ENCODE measurements at regions not wholly inside any gene's neighbourhood (a gene's known extent, or its start where the extent isn't known, plus 50 kb on each side); places are given as distances from the start of the nearest gene placed in this dataset.

DNA sequence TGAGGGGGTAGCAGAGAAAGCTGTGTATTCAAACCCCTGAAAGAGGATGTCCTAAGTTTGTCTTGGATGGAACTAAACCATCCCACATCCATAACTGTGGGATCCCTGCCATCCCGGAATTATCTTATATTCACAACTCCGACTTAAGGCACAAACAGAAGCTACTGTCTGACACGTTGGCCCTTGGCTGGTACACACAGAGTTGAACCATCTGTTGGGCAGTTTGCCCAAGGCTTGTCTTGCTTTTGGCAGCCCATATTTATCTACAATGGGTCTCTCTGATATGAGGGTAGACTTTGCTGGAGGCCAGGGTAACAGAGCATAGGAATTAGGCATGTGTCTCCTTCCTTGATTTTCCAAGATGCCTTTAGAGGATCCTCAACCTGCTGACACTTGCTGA lies 116.6 kb upstream of the PROKR2 start (continued):
- no peak for TF ChIP-seq USF1 (IDR thresholded peaks at IDR 0.05; ENCODE audit: borderline replicate concordance, low read depth)
- TF ChIP-seq GABPA (IDR thresholded peaks at IDR 0.05; ENCODE audit: low read depth) = no peak
- TF ChIP-seq, protein P1, sequence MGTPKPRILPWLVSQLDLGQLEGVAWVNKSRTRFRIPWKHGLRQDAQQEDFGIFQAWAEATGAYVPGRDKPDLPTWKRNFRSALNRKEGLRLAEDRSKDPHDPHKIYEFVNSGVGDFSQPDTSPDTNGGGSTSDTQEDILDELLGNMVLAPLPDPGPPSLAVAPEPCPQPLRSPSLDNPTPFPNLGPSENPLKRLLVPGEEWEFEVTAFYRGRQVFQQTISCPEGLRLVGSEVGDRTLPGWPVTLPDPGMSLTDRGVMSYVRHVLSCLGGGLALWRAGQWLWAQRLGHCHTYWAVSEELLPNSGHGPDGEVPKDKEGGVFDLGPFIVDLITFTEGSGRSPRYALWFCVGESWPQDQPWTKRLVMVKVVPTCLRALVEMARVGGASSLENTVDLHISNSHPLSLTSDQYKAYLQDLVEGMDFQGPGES (IDR thresholded peaks at IDR 0.05; ENCODE audit: low read depth, low read length) = no peak

- H3K9me3 ChIP-seq = no peaks in the 10 kb centered on the region
- no peaks in the 10 kb centered on the region for H4K20me1 ChIP-seq (ENCODE audit: insufficient read depth)
- H3K36me3 ChIP-seq (replicated peaks in 1 of 2; ENCODE audit: control insufficient read depth in 1 of 2, insufficient read depth in 2 of 2, low read length in 1 of 2) = no peaks in the 10 kb centered on the region
- H3K27ac ChIP-seq (ENCODE audit: low read depth in 2 of 2, low read length in 1 of 2) = no peak overlapping the region
- WGBS (ENCODE audit: low lambda C conversion rate) = 61% methylated on average over 12 of the region's 15 CpGs
- no peaks in the 10 kb centered on the region for H3K27me3 ChIP-seq (ENCODE audit: insufficient read depth)
- CTCF ChIA-PET = interaction anchor here (1.3 to 7.3 kb wide), 4 partner anchors 9 to 227 kb away, joined by 3 to 38 read pairs (median 6); no protein-coding TSS in a partner anchor
- H3K9ac ChIP-seq = no peak overlapping the region
- H3K4me2 ChIP-seq = no peak overlapping the region
- H3F3A ChIP-seq (replicated peaks; ENCODE audit: insufficient read depth) = no peaks in the 10 kb centered on the region
- H3K4me3 ChIP-seq (ENCODE audit: low read depth in 2 of 2, low read length in 1 of 2) = no peak overlapping the region
- no peak overlapping the region for H2AFZ ChIP-seq (ENCODE audit: low read depth)
- H3K79me2 ChIP-seq (ENCODE audit: insufficient read depth) = no peaks in the 10 kb centered on the region
- no peaks in the 10 kb centered on the region for H3K9me2 ChIP-seq
- no peak for DNase-seq
- POLR2A ChIA-PET = no interaction called here
- H3K4me1 ChIP-seq (ENCODE audit: control insufficient read depth in 1 of 2, insufficient read depth in 2 of 2, low read depth in 1 of 2, low read length in 1 of 2) = peaks cover 0 to 6% of the 10 kb centered on the region in 2 experiments; a peak in 1 of 4 replicates
- TF ChIP-seq NRF1 (IDR thresholded peaks at IDR 0.05; ENCODE audit: low read depth, low read length) = no peak
- TF ChIP-seq YY1 (IDR thresholded peaks at IDR 0.05; ENCODE audit: low read depth) = no peak
- no peak for TF ChIP-seq SIN3A (IDR thresholded peaks at IDR 0.05; ENCODE audit: borderline replicate concordance, low read depth, low read length)
- no peak for TF ChIP-seq EZH2phosphoT487 (IDR thresholded peaks at IDR 0.05; ENCODE audit: borderline replicate concordance, low read depth)
- TF ChIP-seq SMC3 (IDR thresholded peaks at IDR 0.05; ENCODE audit: low read depth, low read length) = no peak
- no peak for TF ChIP-seq TCF12 (IDR thresholded peaks at IDR 0.05)
- TF ChIP-seq, protein P2, sequence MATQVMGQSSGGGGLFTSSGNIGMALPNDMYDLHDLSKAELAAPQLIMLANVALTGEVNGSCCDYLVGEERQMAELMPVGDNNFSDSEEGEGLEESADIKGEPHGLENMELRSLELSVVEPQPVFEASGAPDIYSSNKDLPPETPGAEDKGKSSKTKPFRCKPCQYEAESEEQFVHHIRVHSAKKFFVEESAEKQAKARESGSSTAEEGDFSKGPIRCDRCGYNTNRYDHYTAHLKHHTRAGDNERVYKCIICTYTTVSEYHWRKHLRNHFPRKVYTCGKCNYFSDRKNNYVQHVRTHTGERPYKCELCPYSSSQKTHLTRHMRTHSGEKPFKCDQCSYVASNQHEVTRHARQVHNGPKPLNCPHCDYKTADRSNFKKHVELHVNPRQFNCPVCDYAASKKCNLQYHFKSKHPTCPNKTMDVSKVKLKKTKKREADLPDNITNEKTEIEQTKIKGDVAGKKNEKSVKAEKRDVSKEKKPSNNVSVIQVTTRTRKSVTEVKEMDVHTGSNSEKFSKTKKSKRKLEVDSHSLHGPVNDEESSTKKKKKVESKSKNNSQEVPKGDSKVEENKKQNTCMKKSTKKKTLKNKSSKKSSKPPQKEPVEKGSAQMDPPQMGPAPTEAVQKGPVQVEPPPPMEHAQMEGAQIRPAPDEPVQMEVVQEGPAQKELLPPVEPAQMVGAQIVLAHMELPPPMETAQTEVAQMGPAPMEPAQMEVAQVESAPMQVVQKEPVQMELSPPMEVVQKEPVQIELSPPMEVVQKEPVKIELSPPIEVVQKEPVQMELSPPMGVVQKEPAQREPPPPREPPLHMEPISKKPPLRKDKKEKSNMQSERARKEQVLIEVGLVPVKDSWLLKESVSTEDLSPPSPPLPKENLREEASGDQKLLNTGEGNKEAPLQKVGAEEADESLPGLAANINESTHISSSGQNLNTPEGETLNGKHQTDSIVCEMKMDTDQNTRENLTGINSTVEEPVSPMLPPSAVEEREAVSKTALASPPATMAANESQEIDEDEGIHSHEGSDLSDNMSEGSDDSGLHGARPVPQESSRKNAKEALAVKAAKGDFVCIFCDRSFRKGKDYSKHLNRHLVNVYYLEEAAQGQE (IDR thresholded peaks at IDR 0.05; ENCODE audit: low read depth, low read length) = no peak
- no peak for TF ChIP-seq USF1 (IDR thresholded peaks at IDR 0.05; ENCODE audit: borderline replicate concordance, low read depth)
- TF ChIP-seq, protein P3, sequence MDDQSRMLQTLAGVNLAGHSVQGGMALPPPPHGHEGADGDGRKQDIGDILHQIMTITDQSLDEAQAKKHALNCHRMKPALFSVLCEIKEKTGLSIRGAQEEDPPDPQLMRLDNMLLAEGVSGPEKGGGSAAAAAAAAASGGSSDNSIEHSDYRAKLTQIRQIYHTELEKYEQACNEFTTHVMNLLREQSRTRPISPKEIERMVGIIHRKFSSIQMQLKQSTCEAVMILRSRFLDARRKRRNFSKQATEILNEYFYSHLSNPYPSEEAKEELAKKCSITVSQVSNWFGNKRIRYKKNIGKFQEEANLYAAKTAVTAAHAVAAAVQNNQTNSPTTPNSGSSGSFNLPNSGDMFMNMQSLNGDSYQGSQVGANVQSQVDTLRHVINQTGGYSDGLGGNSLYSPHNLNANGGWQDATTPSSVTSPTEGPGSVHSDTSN (IDR thresholded peaks at IDR 0.05) = no peak
- TF ChIP-seq ELF1 (IDR thresholded peaks at IDR 0.05) = no peak
- no peak for TF ChIP-seq CHD2 (IDR thresholded peaks at IDR 0.05; ENCODE audit: low read length, partially characterized antibody)
- TF ChIP-seq FOXJ3 (CRISPR knock-in tag; IDR thresholded peaks at IDR 0.05) = no peak
- TF ChIP-seq GABPA (IDR thresholded peaks at IDR 0.05; ENCODE audit: low read depth) = no peak
- no peak for TF ChIP-seq NFIC (IDR thresholded peaks at IDR 0.05; ENCODE audit: borderline replicate concordance)
- TF ChIP-seq FOSL2 (IDR thresholded peaks at IDR 0.05; ENCODE audit: borderline replicate concordance, low read depth) = no peak
- TF ChIP-seq, protein P4, sequence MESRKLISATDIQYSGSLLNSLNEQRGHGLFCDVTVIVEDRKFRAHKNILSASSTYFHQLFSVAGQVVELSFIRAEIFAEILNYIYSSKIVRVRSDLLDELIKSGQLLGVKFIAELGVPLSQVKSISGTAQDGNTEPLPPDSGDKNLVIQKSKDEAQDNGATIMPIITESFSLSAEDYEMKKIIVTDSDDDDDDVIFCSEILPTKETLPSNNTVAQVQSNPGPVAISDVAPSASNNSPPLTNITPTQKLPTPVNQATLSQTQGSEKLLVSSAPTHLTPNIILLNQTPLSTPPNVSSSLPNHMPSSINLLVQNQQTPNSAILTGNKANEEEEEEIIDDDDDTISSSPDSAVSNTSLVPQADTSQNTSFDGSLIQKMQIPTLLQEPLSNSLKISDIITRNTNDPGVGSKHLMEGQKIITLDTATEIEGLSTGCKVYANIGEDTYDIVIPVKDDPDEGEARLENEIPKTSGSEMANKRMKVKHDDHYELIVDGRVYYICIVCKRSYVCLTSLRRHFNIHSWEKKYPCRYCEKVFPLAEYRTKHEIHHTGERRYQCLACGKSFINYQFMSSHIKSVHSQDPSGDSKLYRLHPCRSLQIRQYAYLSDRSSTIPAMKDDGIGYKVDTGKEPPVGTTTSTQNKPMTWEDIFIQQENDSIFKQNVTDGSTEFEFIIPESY (IDR thresholded peaks at IDR 0.05; ENCODE audit: borderline replicate concordance, low read depth) = no peak
- TF ChIP-seq JUND (IDR thresholded peaks at IDR 0.05) = no peak
Measured at GRCh38 chr20:5432030-5432429, 115.3 kb upstream of the PROKR2 start.

Measured in SK-N-SH (cell line).